ENCODE measurements at regions not wholly inside any gene's neighbourhood (a gene's known extent, or its start where the extent isn't known, plus 50 kb on each side); places are given as distances from the start of the nearest gene placed in this dataset.

DNA sequence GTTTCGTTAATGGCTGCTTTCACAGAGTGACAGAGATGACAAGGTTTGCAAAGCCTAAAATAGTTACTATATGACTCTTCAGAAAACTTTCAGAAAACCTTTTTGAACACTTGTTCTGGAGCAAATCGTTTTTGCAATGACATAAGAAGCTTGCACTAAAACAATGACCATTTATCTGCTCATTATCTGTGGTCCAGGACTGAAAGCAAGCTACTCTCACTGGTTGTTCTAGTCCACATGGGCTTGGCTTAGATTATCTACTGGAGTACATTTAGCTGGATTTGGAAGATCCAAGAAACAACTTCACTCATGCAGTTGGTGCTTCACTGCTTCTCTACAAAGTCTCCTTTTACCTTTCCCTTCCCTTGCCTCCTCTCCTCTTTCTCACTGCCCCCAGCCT lies 1836.4 kb upstream of the AGA start:
- TF ChIP-seq POLR2A (IDR thresholded peaks at IDR 0.05): no peak
- TF ChIP-seq, protein P1, sequence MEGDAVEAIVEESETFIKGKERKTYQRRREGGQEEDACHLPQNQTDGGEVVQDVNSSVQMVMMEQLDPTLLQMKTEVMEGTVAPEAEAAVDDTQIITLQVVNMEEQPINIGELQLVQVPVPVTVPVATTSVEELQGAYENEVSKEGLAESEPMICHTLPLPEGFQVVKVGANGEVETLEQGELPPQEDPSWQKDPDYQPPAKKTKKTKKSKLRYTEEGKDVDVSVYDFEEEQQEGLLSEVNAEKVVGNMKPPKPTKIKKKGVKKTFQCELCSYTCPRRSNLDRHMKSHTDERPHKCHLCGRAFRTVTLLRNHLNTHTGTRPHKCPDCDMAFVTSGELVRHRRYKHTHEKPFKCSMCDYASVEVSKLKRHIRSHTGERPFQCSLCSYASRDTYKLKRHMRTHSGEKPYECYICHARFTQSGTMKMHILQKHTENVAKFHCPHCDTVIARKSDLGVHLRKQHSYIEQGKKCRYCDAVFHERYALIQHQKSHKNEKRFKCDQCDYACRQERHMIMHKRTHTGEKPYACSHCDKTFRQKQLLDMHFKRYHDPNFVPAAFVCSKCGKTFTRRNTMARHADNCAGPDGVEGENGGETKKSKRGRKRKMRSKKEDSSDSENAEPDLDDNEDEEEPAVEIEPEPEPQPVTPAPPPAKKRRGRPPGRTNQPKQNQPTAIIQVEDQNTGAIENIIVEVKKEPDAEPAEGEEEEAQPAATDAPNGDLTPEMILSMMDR (IDR thresholded peaks at IDR 0.05): no peak
